C4-2B (cell line): ENCODE measurements at regions not wholly inside any gene's neighbourhood (a gene's known extent, or its start where the extent isn't known, plus 50 kb on each side); places are given as distances from the start of the nearest gene placed in this dataset.

Experiments used
- CTCF ChIP-seq: fragments of 450-650 bp; conservative IDR thresholded peaks from 2 replicates; pipeline ENCODE4 v1.5.1; 2017; ENCODE audit warnings: mild to moderate bottlenecking
- ZFX ChIP-seq: fragments of 450-650 bp; IDR thresholded peaks from 2 replicates; pipeline ENCODE4 v1.6.1; 2017

DNA sequence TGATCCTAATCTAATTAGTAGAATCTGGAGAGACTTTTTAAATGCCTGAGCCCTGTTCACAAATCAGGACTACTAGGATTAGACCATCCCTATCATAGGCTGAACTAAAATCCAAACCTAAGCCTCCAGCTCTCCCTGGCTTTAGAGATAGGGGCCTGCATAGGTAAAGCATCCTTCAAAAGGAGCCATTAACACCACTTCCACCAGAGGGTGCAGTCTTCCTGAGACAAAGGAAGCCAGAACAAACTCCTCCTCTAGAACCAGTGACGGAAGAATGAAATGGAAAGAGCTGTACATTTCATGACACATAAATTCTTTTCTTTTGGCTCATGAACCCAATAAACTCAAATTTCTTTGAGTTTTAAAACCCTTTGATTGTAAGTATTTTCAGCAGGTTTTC is 291.2 kb upstream of the ADGRB3 start:
- TF ChIP-seq CTCF, result peak; percentile 76
- no peak for TF ChIP-seq ZFX
